ENCODE measurements at regions not wholly inside any gene's neighbourhood (a gene's known extent, or its start where the extent isn't known, plus 50 kb on each side); places are given as distances from the start of the nearest gene placed in this dataset.

- H3K36me3 Mint-ChIP-seq (ENCODE audit: unreplicated experiment) = no peaks in the 10 kb centered on the region
- H3K27ac Mint-ChIP-seq (ENCODE audit: unreplicated experiment) = no peak overlapping the region
- DNase-seq (ENCODE audit: extremely low spot score, unreplicated experiment) = no peak
- TF ChIP-seq CTCF (IDR thresholded peaks at IDR 0.05) = no peak
- H3K27me3 Mint-ChIP-seq (ENCODE audit: unreplicated experiment) = peaks cover 4% of the 10 kb centered on the region
- no peak overlapping the region for H3K4me3 Mint-ChIP-seq (ENCODE audit: unreplicated experiment)
- no peaks in the 10 kb centered on the region for H3K9me3 Mint-ChIP-seq (ENCODE audit: unreplicated experiment)
- no peaks in the 10 kb centered on the region for H3K4me1 Mint-ChIP-seq (ENCODE audit: unreplicated experiment)
Observed at GRCh38 chr2:5330961-5331360, 361.2 kb upstream of the SOX11 start.

- Mint-ChIP-seq H3K9me3 (ENCODE audit: unreplicated experiment) (no peaks in the 10 kb centered on the region), H3K4me3 (ENCODE audit: unreplicated experiment) (no peak overlapping the region), H3K36me3 (ENCODE audit: unreplicated experiment) (no peaks in the 10 kb centered on the region), H3K4me1 (ENCODE audit: unreplicated experiment) (no peaks in the 10 kb centered on the region), H3K27ac (ENCODE audit: unreplicated experiment) (no peak overlapping the region), H3K27me3 (ENCODE audit: unreplicated experiment) (peaks cover 6% of the 10 kb centered on the region)
- no peak for DNase-seq (ENCODE audit: extremely low spot score, unreplicated experiment)
- no peak for TF ChIP-seq CTCF (IDR thresholded peaks at IDR 0.05)
Observed at GRCh38 chr2:5332925-5333324, 359.3 kb upstream of the SOX11 start.

GRCh38 chr2:5339473-5339872 lies 352.7 kb upstream of the SOX11 start:
- Mint-ChIP-seq H3K36me3 (ENCODE audit: unreplicated experiment) (no peaks in the 10 kb centered on the region), H3K27ac (ENCODE audit: unreplicated experiment) (no peak overlapping the region), H3K4me3 (ENCODE audit: unreplicated experiment) (no peak overlapping the region), H3K4me1 (ENCODE audit: unreplicated experiment) (no peaks in the 10 kb centered on the region), H3K27me3 (ENCODE audit: unreplicated experiment) (peaks cover 7% of the 10 kb centered on the region), H3K9me3 (ENCODE audit: unreplicated experiment) (no peaks in the 10 kb centered on the region)
- TF ChIP-seq CTCF (IDR thresholded peaks at IDR 0.05) = no peak
- no peak for DNase-seq (ENCODE audit: extremely low spot score, unreplicated experiment)

GRCh38 chr2:5343785-5344335 lies 348.3 kb upstream of the SOX11 start:
- DNase-seq (ENCODE audit: extremely low spot score, unreplicated experiment) = no peak
- H3K36me3 Mint-ChIP-seq (ENCODE audit: unreplicated experiment) = no peaks in the 10 kb centered on the region
- H3K27me3 Mint-ChIP-seq (ENCODE audit: unreplicated experiment) = peaks cover 4% of the 10 kb centered on the region
- H3K4me1 Mint-ChIP-seq (ENCODE audit: unreplicated experiment) = no peaks in the 10 kb centered on the region
- no peak overlapping the region for H3K27ac Mint-ChIP-seq (ENCODE audit: unreplicated experiment)
- no peak overlapping the region for H3K4me3 Mint-ChIP-seq (ENCODE audit: unreplicated experiment)
- no peaks in the 10 kb centered on the region for H3K9me3 Mint-ChIP-seq (ENCODE audit: unreplicated experiment)
- TF ChIP-seq CTCF (IDR thresholded peaks at IDR 0.05) = no peak

GRCh38 chr2:5352286-5352685 lies 339.9 kb upstream of the SOX11 start:
- Mint-ChIP-seq H3K4me3 (ENCODE audit: unreplicated experiment) (no peak overlapping the region), H3K27me3 (ENCODE audit: unreplicated experiment) (no peaks in the 10 kb centered on the region), H3K27ac (ENCODE audit: unreplicated experiment) (no peak overlapping the region), H3K4me1 (ENCODE audit: unreplicated experiment) (no peaks in the 10 kb centered on the region), H3K9me3 (ENCODE audit: unreplicated experiment) (peaks cover 5% of the 10 kb centered on the region), H3K36me3 (ENCODE audit: unreplicated experiment) (no peaks in the 10 kb centered on the region)
- DNase-seq (ENCODE audit: extremely low spot score, unreplicated experiment) = no peak
- TF ChIP-seq CTCF (IDR thresholded peaks at IDR 0.05) = no peak

All from osteocyte (in vitro differentiated cells).